Heart left ventricle (tissue), 13 donors: ENCODE measurements at regions not wholly inside any gene's neighbourhood (a gene's known extent, or its start where the extent isn't known, plus 50 kb on each side); places are given as distances from the start of the nearest gene placed in this dataset.

Experiments
- POLR2A ChIP-seq, 2 donors: fragments of 450-650 bp; IDR thresholded peaks; one replicate each; pipeline ENCODE4 v1.6.1; 2017; ENCODE audit warnings: antibody characterized with exemption in 2 of 2, mild to moderate bottlenecking in 2 of 2, moderate library complexity in 2 of 2
- TF ChIP-seq, protein P1 (sequence below), 12 donors: fragments of 200-600 bp; sonication (generic) in 4 of 12; IDR thresholded peaks; one replicate each; pipeline versions ENCODE4 v1.5.0 to v1.8.0; 2018 to 2022; ENCODE audit warnings: antibody characterized with exemption in 12 of 12, mild to moderate bottlenecking in 5 of 12
- donor health status: ischemic (EF 13 %, LVEDD 7.1; RV severe dilation, severe dysfunction).
- donor health status: DM: no; HTN: yes; CAD: no.
- donor health status: DM: no; HTN: no; CAD: no.
- donor health status: ischemic (EF 25% LVEDD 6.9; RV normal size, moderate dysfunction).
- donor health status: ischemic (EF 25% LVEDD 5.7; RV mildly dilated, moderate dysfunction).
- donor health status: ischemic (EF 35%, LVEDD 5.7; RV mildly dilated, moderate dysfunction).
- donor health status: nonischemic (EF 11% LVEDD 7.7; RV severe dilation, severe dysfunction).
- donor health status: DM: yes; HTN: yes; CAD: no.
- donor health status: PGD.
- donor health status: ischemic (EF 29% LVEDD 5.4; RV normal size, mild dysfunction).
- donor health status: nonischemic (EF 23%, LVEDD 6.1; RV moderate dilation, normal function).

DNA sequence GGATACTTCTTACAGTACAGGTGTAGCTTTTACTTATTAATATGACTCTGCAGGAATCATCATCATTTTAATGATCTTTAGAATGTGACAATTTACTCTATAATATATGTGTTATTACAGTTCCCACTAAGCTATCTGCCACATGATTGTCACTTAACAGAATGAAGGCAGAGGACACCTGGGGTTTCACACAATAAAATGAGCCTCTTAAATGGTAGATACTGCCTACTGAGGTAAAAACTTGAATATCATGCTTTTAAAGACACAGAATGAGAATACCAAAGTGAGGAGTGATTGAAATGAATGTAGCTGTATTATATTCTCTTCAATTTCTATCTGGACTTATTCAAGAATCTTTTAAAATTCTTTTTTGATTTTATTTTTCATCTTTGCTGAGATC, 1255.3 kb upstream of the LRRN3 start:
- TF ChIP-seq, protein P1, sequence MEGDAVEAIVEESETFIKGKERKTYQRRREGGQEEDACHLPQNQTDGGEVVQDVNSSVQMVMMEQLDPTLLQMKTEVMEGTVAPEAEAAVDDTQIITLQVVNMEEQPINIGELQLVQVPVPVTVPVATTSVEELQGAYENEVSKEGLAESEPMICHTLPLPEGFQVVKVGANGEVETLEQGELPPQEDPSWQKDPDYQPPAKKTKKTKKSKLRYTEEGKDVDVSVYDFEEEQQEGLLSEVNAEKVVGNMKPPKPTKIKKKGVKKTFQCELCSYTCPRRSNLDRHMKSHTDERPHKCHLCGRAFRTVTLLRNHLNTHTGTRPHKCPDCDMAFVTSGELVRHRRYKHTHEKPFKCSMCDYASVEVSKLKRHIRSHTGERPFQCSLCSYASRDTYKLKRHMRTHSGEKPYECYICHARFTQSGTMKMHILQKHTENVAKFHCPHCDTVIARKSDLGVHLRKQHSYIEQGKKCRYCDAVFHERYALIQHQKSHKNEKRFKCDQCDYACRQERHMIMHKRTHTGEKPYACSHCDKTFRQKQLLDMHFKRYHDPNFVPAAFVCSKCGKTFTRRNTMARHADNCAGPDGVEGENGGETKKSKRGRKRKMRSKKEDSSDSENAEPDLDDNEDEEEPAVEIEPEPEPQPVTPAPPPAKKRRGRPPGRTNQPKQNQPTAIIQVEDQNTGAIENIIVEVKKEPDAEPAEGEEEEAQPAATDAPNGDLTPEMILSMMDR (IDR thresholded peaks at IDR 0.05): no peak
- no peak for TF ChIP-seq POLR2A (IDR thresholded peaks at IDR 0.05)
